ENCODE measurements at regions not wholly inside any gene's neighbourhood (a gene's known extent, or its start where the extent isn't known, plus 50 kb on each side); places are given as distances from the start of the nearest gene placed in this dataset.

DNA sequence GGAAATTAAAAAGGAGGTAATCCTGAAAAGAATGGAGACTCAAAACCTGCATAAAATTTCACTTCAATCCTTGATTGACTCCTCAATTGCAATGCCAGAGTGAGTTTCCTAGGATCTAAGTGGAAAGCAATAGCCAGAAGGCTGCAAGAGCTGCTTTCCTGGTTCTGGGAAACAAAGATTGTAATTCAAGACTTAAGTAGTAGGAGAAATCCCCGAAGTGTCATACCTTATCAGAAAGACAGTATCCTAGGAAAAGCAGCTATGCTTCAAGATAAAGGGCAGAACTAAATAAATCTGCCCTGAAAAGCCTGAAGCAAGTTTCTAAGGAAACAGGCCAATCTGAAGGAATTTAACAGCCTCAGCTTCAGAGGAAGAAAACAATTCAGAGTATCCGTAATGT is 390.2 kb downstream of the DSC3 start (continued):
- no peak for TF ChIP-seq BCL11A (IDR thresholded peaks at IDR 0.05; ENCODE audit: low read depth in 2 of 2, low read length in 2 of 2)

DNA sequence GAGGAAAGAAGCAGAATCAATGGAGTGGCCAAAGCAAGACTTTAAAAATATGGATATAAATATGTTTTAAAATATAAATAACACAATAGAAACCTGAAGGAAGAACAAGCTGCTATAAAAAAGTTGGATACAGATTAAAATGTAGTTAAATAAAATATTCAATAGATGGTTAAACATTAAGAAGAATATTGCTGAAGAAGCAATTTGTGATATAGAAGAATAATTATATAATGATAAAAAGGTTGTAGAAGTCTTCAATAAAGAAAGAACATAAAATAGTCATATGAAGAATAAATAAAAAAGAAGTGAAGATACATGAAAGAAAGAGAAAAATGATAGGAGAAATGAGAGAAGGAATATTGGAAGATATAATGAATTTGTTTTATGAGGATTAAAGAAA is 392.0 kb downstream of the DSC3 start:
- no peak overlapping the region for H3K56ac ChIP-seq (replicated peaks; ENCODE audit: insufficient read length, low read depth, low read length)
- no peak overlapping the region for H2AFZ ChIP-seq (ENCODE audit: low read length)
- no peak overlapping the region for H3K23ac ChIP-seq (ENCODE audit: insufficient read length)
- H4K5ac ChIP-seq (ENCODE audit: insufficient read length, low read depth, low read length) = no peak overlapping the region
- DNase-seq (ENCODE audit: low read depth in 1 of 2, low spot score in 2 of 2) (no peak), FAIRE-seq (no peak)
- H2BK15ac ChIP-seq (ENCODE audit: low read length) = no peak overlapping the region
- H3K79me1 ChIP-seq (ENCODE audit: low read depth, low read length) = no peaks in the 10 kb centered on the region
- H3K4ac ChIP-seq (replicated peaks; ENCODE audit: insufficient read length, low read depth, low read length) = no peak overlapping the region
- no peak overlapping the region for H2AK5ac ChIP-seq (ENCODE audit: low read depth, low read length)
- H3K79me2 ChIP-seq (ENCODE audit: control insufficient read depth in 1 of 2, insufficient read depth in 2 of 2, low read length in 2 of 2) = no peaks in the 10 kb centered on the region
- no peak overlapping the region for H3K18ac ChIP-seq (ENCODE audit: extremely low read depth, low read length)
- H3K4me3 ChIP-seq (ENCODE audit: extremely low read depth in 1 of 4, insufficient read depth in 2 of 4, low read depth in 3 of 4, low read length in 4 of 4) = no peak overlapping the region
- no peak overlapping the region for H2BK12ac ChIP-seq (ENCODE audit: low read depth, low read length)
- no peaks in the 10 kb centered on the region for H4K20me1 ChIP-seq (replicated peaks in 1 of 2; ENCODE audit: control insufficient read depth in 1 of 2, insufficient read depth in 2 of 2, low read length in 2 of 2)
- no peak overlapping the region for H3K4me2 ChIP-seq (ENCODE audit: insufficient read depth in 1 of 2, low read depth in 2 of 2, low read length in 2 of 2)
- no peaks in the 10 kb centered on the region for H3K23me2 ChIP-seq (ENCODE audit: low read depth, low read length)
- H4K8ac ChIP-seq (ENCODE audit: extremely low read depth, insufficient read depth, low read length) = no peak overlapping the region
- ChIA-PET CTCF (ENCODE audit: partially characterized antibody) (no interaction called here), POLR2A (ENCODE audit: partially characterized antibody) (no interaction called here)
- no peak overlapping the region for H2BK5ac ChIP-seq (ENCODE audit: low read depth, low read length)
- H3K9ac ChIP-seq (replicated peaks in 1 of 4; ENCODE audit: extremely low read depth in 1 of 4, low read depth in 3 of 4, low read length in 3 of 4) = no peak overlapping the region
- H3K14ac ChIP-seq (ENCODE audit: insufficient read length) = no peak overlapping the region
- no peak overlapping the region for H3K27ac ChIP-seq (ENCODE audit: low read depth, low read length)
- no peak overlapping the region for H2BK20ac ChIP-seq (ENCODE audit: low read length)
- H3K4me1 ChIP-seq (replicated peaks in 1 of 4; ENCODE audit: control insufficient read depth in 3 of 4, insufficient read depth in 4 of 4, low read length in 3 of 4) = no peaks in the 10 kb centered on the region
- no peak overlapping the region for H4K91ac ChIP-seq (replicated peaks; ENCODE audit: insufficient read length, low read length)
- H3K36me3 ChIP-seq (ENCODE audit: control insufficient read depth in 2 of 4, insufficient read depth in 4 of 4, low read length in 3 of 4) = no peaks in the 10 kb centered on the region
- no peaks in the 10 kb centered on the region for H3K27me3 ChIP-seq (replicated peaks in 1 of 4; ENCODE audit: control insufficient read depth in 3 of 4, extremely low read depth in 1 of 4, insufficient read depth in 3 of 4, low read length in 3 of 4)
- H2BK120ac ChIP-seq (replicated peaks; ENCODE audit: low read depth, low read length) = no peak overlapping the region
- no peaks in the 10 kb centered on the region for H3K9me3 ChIP-seq (ENCODE audit: insufficient read depth in 2 of 2, low read depth in 1 of 2, low read length in 1 of 2)
- TF ChIP-seq SUZ12 (IDR thresholded peaks at IDR 0.05; ENCODE audit: low read length) (no peak), HDAC6 (IDR thresholded peaks at IDR 0.05; ENCODE audit: low read depth, low read length) (no peak), KDM1A (IDR thresholded peaks at IDR 0.05; ENCODE audit: borderline replicate concordance, low read length) (no peak), CHD2 (IDR thresholded peaks at IDR 0.05; ENCODE audit: low read length) (no peak), NANOG (IDR thresholded peaks at IDR 0.05; ENCODE audit: insufficient read depth, low read depth, low read length, poor library complexity, severe bottlenecking) (no peak), HDAC2 (IDR thresholded peaks at IDR 0.05; ENCODE audit: borderline replicate concordance in 1 of 2, low read depth in 2 of 2, low read length in 2 of 2) (no peak), SIN3A (conservative IDR thresholded peaks at IDR 0.05 in 1 of 2, IDR thresholded peaks at IDR 0.05 in 1 of 2; ENCODE audit: low read depth in 1 of 2, low read length in 2 of 2) (no peak), CBX8 (IDR thresholded peaks at IDR 0.05; ENCODE audit: borderline replicate concordance, low read depth, low read length) (no peak)
- TF ChIP-seq, protein P1, sequence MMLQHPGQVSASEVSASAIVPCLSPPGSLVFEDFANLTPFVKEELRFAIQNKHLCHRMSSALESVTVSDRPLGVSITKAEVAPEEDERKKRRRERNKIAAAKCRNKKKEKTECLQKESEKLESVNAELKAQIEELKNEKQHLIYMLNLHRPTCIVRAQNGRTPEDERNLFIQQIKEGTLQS (IDR thresholded peaks at IDR 0.05; ENCODE audit: insufficient read depth, low read depth, low read length) = no peak
- TF ChIP-seq, protein P2, sequence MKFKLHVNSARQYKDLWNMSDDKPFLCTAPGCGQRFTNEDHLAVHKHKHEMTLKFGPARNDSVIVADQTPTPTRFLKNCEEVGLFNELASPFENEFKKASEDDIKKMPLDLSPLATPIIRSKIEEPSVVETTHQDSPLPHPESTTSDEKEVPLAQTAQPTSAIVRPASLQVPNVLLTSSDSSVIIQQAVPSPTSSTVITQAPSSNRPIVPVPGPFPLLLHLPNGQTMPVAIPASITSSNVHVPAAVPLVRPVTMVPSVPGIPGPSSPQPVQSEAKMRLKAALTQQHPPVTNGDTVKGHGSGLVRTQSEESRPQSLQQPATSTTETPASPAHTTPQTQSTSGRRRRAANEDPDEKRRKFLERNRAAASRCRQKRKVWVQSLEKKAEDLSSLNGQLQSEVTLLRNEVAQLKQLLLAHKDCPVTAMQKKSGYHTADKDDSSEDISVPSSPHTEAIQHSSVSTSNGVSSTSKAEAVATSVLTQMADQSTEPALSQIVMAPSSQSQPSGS (IDR thresholded peaks at IDR 0.05; ENCODE audit: low read length) = no peak
